M059J (cell line): ENCODE measurements at regions not wholly inside any gene's neighbourhood (a gene's known extent, or its start where the extent isn't known, plus 50 kb on each side); places are given as distances from the start of the nearest gene placed in this dataset.

ENCODE experiments used
- DNase-seq: peaks from one replicate; pipeline ENCODE4 v3.0.0-alpha.2; 2012; ENCODE audit warnings: low read depth

GRCh38 chr4:11053601-11054220, 369.1 kb upstream of the CLNK start:
- DNase-seq: no peak

- no peak for DNase-seq
Observed at GRCh38 chr4:11051181-11051580, 366.6 kb upstream of the CLNK start.

GRCh38 chr4:11050766-11051165, 366.2 kb upstream of the CLNK start:
- DNase-seq: no peak

- DNase-seq: no peak
Observed at GRCh38 chr4:11049001-11049400, 364.4 kb upstream of the CLNK start.

- no peak for DNase-seq
Observed at GRCh38 chr4:11042760-11043159, 358.2 kb upstream of the CLNK start.

- no peak for DNase-seq
Observed at GRCh38 chr4:11039634-11040131, 355.1 kb upstream of the CLNK start.

DNA sequence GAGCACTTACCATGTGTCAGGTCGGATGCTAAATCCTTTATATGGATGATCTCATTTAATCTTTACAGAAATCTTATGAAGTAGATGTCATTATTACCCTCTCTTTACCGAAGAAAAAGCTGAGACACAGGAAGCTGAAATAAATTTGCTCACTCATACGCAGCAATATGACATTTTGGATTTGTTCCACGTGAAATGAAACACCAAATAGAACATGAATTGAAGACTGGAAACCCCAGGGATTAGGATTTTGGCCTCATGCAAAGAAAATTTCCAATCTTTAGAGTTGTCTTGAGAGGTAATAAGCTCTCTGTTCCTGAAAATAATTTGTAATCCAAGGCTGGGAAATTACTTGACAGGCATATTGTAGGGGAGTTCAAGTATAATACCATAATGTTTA, 354.4 kb upstream of the CLNK start:
- no peak for DNase-seq

GRCh38 chr4:11037637-11038036, 353.1 kb upstream of the CLNK start:
- DNase-seq: no peak

DNA sequence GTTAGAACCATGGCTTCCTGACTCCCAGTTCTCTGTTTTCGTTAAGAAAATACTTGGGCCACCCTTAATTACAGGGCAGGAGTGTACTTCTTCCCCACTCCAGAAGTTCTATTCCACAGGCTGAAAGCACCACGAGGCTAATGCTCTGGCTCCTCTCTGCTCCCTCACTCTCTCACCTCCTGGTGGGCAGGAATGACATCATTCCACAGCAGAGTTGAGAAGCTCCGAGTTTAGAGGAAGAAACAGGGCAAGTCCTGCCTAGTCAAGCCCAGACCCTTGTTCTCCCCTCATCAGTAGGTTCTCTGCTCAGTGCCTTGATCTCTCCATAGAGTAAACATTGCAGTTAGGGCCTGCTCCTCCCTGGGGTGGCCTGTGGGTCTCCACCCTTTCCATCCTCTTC, 343.8 kb upstream of the CLNK start:
- no peak for DNase-seq

- DNase-seq: no peak
Observed at GRCh38 chr4:11021333-11021732, 336.8 kb upstream of the CLNK start.

- no peak for DNase-seq
Observed at GRCh38 chr4:11019451-11020240, 335.1 kb upstream of the CLNK start.

- DNase-seq: no peak
Observed at GRCh38 chr4:11014199-11014598, 329.6 kb upstream of the CLNK start.

- DNase-seq: no peak
Observed at GRCh38 chr4:11013094-11013664, 328.6 kb upstream of the CLNK start.

DNA sequence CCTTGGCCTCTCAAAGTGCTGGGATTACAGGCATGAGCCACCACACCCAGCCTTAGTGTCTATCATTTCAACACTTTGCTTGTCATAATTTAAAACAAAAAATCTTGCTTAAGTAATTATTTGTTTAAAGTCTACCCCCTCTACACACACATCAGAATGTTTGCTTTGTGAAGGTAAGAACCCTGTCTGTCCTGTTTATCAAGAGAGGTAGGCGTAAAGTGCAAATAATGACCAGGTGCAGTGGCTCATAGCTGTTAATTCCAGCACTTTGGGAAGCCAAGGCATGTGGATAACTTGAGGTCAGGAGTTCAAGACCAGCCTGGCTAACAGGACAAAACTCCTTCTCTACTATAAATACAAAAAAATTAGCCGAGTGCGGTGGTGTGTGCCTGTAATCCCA, 326.7 kb upstream of the CLNK start:
- no peak for DNase-seq

GRCh38 chr4:11010624-11011023, 326.1 kb upstream of the CLNK start:
- no peak for DNase-seq

DNA sequence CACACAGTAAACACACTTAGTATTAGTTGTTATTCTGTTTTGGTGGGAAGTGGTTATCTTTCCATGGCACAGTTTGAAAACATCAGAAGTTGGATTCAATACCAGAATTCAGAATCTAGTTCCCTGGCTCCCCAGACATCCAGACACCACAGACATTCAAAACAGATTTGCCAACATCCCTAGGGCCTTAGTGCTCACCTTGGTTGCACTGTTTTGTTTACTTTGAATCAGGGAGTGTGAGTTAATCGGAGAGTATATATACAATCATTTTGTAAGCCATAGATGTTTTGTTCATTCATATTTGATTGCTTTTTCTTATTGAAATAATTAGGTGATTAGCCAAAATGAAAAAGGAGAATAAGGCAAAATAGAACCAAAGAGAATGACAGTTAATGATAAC, 324.7 kb upstream of the CLNK start:
- DNase-seq: no peak

DNA sequence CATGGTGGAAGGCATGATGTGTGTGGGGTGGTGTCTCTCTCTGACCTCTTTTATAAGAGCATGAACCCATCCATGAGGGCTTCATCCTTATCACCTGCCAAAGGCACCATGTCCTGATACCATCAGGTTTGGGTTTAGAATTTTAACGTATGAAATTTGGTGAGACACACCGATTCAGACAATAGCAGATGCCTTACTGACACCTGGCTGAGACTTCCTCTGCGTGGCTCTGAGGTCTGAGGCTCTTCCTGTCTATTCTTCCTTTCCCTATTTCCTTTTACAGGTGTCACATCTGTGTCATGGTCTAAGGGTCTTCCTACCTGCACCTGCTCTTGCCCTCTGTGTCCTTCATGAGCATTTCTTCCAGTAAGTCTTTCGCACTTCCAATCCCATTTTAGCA, 320.7 kb upstream of the CLNK start:
- no peak for DNase-seq

DNA sequence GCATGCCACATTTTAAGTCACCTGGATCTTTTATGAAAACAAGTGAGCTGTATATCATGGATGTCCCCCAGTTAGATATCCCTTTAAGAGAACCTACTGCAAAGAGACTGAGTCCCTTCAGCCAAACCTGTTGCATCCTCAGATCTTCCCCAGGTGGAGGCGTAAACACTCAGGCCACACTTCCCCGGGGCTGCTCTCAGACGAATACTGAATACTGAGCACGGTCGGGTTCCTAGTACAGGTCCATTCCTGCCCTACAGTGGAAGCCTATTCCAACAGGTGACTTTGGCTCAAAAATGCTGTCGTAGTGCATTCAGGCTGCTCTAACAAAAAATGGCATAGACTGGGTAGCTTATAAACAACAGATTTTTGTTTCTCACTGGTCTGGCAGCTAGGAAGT, 320.2 kb upstream of the CLNK start:
- DNase-seq: no peak

DNA sequence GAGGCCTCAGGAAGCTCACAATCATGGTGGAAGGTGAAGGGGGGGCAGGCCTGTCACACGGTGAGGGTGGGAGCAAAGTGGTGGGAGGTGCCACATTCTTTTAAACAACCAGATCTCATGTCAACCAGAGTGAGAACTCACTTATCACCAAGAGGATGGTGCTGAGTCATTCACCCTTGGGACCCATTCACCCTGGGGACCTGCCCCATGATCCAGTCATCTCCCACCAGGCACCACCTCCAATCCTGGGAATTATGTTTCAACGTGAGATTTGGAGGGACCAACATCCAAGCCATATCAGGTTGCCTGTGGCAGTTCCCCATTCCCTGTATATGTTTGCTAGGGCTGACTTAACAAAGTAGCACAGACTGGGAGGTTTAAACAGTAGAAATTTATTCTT, 318.4 kb upstream of the CLNK start:
- no peak for DNase-seq

GRCh38 chr4:10998846-10999245, 314.3 kb upstream of the CLNK start:
- DNase-seq: no peak

DNA sequence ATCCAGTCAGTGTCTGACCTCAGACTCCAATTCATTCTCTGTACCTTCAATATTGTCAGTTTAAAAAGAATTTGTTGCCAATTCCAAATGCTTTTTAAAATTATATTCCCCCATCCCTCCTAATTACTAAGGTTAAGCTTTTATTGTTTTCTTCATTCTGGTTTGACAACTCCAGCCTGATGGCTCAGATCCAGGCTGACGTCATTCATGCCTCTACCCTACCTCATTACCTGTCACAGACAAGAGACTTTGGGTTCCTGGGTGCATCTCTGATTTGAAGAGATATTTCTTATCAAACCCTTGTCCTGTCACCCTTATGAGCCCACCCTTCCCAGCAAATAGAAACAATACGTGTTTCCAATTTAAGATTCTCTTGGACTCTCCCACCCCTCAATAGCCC, 300.2 kb upstream of the CLNK start:
- no peak for DNase-seq

- no peak for DNase-seq
Observed at GRCh38 chr4:10983885-10984640, 299.5 kb upstream of the CLNK start.
